ENCODE measurements at regions not wholly inside any gene's neighbourhood (a gene's known extent, or its start where the extent isn't known, plus 50 kb on each side); places are given as distances from the start of the nearest gene placed in this dataset.
"Not testable (repeated sequence)": the region's sequence is repeated elsewhere in the genome, so short reads cannot be mapped to it uniquely, and the experiment has no call there.

- CTCF ChIA-PET: no interaction called here
- POLR2A ChIA-PET: no interaction called here
- TF ChIP-seq ZNF121 (CRISPR knock-in tag; IDR thresholded peaks at IDR 0.05) (no peak), ZNF219 (CRISPR knock-in tag; IDR thresholded peaks at IDR 0.05; ENCODE audit: borderline replicate concordance) (no peak)
- Mint-ChIP-seq H3K27me3 (ENCODE audit: low read depth) (no peaks in the 10 kb centered on the region), H3K4me1 (peaks cover 16% of the 10 kb centered on the region), H3K36me3 (no peaks in the 10 kb centered on the region), H3K4me3 (no peak overlapping the region), H3K9me3 (peaks cover 7% of the 10 kb centered on the region), H3K27ac (no peak overlapping the region)
- ATAC-seq (no peak), DNase-seq (ENCODE audit: low spot score) (no peak)
These were observed 259.3 kb downstream of the SRGAP2C start for GRCh38 chr1:121444096-121444495.

GRCh38 chr1:121445679-121446078 lies 260.9 kb downstream of the SRGAP2C start:
- peaks cover 4% of the 10 kb centered on the region for H3K9me3 Mint-ChIP-seq
- DNase-seq (ENCODE audit: low spot score) (no peak), ATAC-seq (no peak)
- TF ChIP-seq RELA (CRISPR knock-in tag; IDR thresholded peaks at IDR 0.05; ENCODE audit: borderline replicate concordance) (no peak), MXD4 (CRISPR knock-in tag; IDR thresholded peaks at IDR 0.05; ENCODE audit: borderline replicate concordance) (no peak), ZNF121 (CRISPR knock-in tag; IDR thresholded peaks at IDR 0.05) (no peak), SMAD3 (CRISPR knock-in tag; IDR thresholded peaks at IDR 0.05; ENCODE audit: borderline replicate concordance) (no peak), ZBTB43 (CRISPR knock-in tag; IDR thresholded peaks at IDR 0.05) (no peak), FOXP4 (CRISPR knock-in tag; IDR thresholded peaks at IDR 0.05) (no peak), TEAD1 (CRISPR knock-in tag; IDR thresholded peaks at IDR 0.05) (no peak), CDX4 (CRISPR knock-in tag; IDR thresholded peaks at IDR 0.05; ENCODE audit: borderline replicate concordance) (no peak), E2F4 (CRISPR knock-in tag; IDR thresholded peaks at IDR 0.05; ENCODE audit: borderline replicate concordance, low read depth) (no peak), ZNF317 (CRISPR knock-in tag; IDR thresholded peaks at IDR 0.05; ENCODE audit: borderline replicate concordance, low read depth) (no peak), ATF1 (CRISPR knock-in tag; IDR thresholded peaks at IDR 0.05) (no peak)
- H3K36me3 Mint-ChIP-seq: no peaks in the 10 kb centered on the region
- H3K27me3 Mint-ChIP-seq (ENCODE audit: low read depth): no peaks in the 10 kb centered on the region
- H3K4me3 Mint-ChIP-seq: no peak overlapping the region
- H3K4me1 Mint-ChIP-seq: peaks cover 16% of the 10 kb centered on the region
- no peak overlapping the region for H3K27ac Mint-ChIP-seq
- ChIA-PET CTCF (no interaction called here), POLR2A (no interaction called here)

- DNase-seq (ENCODE audit: low spot score); H3K4me3 Mint-ChIP-seq; H3K9me3 Mint-ChIP-seq; H3K27me3 Mint-ChIP-seq (ENCODE audit: low read depth); H3K36me3 Mint-ChIP-seq; ATAC-seq; POLR2A ChIA-PET; H3K27ac Mint-ChIP-seq: not testable (repeated sequence)
- CTCF ChIA-PET: interaction anchor here (0.7 to 0.9 kb wide), 3 partner anchors 20 to 95 kb away, joined by 3 read pairs; no protein-coding TSS in a partner anchor
- peaks cover 16% of the 10 kb centered on the region for H3K4me1 Mint-ChIP-seq
These were observed 262.6 kb downstream of the SRGAP2C start for GRCh38 chr1:121447280-121447923.

- CTCF ChIA-PET; POLR2A ChIA-PET; H3K27ac Mint-ChIP-seq; H3K36me3 Mint-ChIP-seq; H3K27me3 Mint-ChIP-seq (ENCODE audit: low read depth); DNase-seq (ENCODE audit: low spot score); H3K4me3 Mint-ChIP-seq: not testable (repeated sequence)
- ATAC-seq: peak; percentile 68
- H3K4me1 Mint-ChIP-seq: peaks cover 16% of the 10 kb centered on the region
- peaks cover 11% of the 10 kb centered on the region for H3K9me3 Mint-ChIP-seq
These were observed 263.3 kb downstream of the SRGAP2C start for GRCh38 chr1:121448064-121448463.
